SH-SY5Y (cell line): ENCODE measurements at regions not wholly inside any gene's neighbourhood (a gene's known extent, or its start where the extent isn't known, plus 50 kb on each side); places are given as distances from the start of the nearest gene placed in this dataset.

Source experiments
- GATA2 ChIP-seq: IDR thresholded peaks from 2 replicates; pipeline ENCODE4 v1.6.1; 2011; ENCODE audit warnings: mild to moderate bottlenecking, low read depth, low read length
- GATA3 ChIP-seq: IDR thresholded peaks from 2 replicates; pipeline ENCODE4 v1.6.1; 2011; ENCODE audit warnings: low read depth, mild to moderate bottlenecking, low read length, moderate library complexity

GRCh38 chr11:116605543-116606459 lies 167.0 kb downstream of the BUD13 start:
- TF ChIP-seq GATA3 (no peak; the same call in 1 of the 2 replicates), GATA2 (peak; percentile 87)

GRCh38 chr11:116603728-116604323 lies 169.0 kb downstream of the BUD13 start:
- TF ChIP-seq GATA2: no peak
- TF ChIP-seq GATA3: no peak

GRCh38 chr11:116602637-116602942 lies 170.2 kb downstream of the BUD13 start:
- TF ChIP-seq GATA2: no peak
- no peak for TF ChIP-seq GATA3

GRCh38 chr11:116601814-116602636 lies 170.8 kb downstream of the BUD13 start:
- TF ChIP-seq GATA2 (no peak), GATA3 (no peak)

- TF ChIP-seq GATA3: no peak
- no peak for TF ChIP-seq GATA2
These were observed 171.9 kb downstream of the BUD13 start for GRCh38 chr11:116600930-116601329.

- TF ChIP-seq GATA3: no peak
- TF ChIP-seq GATA2: no peak
These were observed 174.2 kb downstream of the BUD13 start for GRCh38 chr11:116598556-116598955.

GRCh38 chr11:116598036-116598435 lies 174.8 kb downstream of the BUD13 start:
- no peak for TF ChIP-seq GATA3
- no peak for TF ChIP-seq GATA2

- TF ChIP-seq GATA2 (no peak), GATA3 (no peak)
These were observed 176.2 kb downstream of the BUD13 start for GRCh38 chr11:116596346-116597260.

- TF ChIP-seq GATA3 (no peak), GATA2 (no peak)
These were observed 177.4 kb downstream of the BUD13 start for GRCh38 chr11:116595305-116595880.

GRCh38 chr11:116590844-116591570 lies 181.8 kb downstream of the BUD13 start:
- TF ChIP-seq GATA3: no peak
- no peak for TF ChIP-seq GATA2

GRCh38 chr11:116589402-116589801 lies 183.4 kb downstream of the BUD13 start:
- no peak for TF ChIP-seq GATA3

GRCh38 chr11:116586392-116586791 lies 186.4 kb downstream of the BUD13 start:
- TF ChIP-seq GATA2: no peak
- TF ChIP-seq GATA3: no peak

GRCh38 chr11:116582571-116582970 lies 190.2 kb downstream of the BUD13 start:
- no peak for TF ChIP-seq GATA2
- TF ChIP-seq GATA3: no peak
